Stimulated activated memory B cell treated with anti-CD40 and anti-IgM and Interleukin-4, amounts not matched to agents 10 μg/mL and 1 μg/mL and 100 μg/mL, for 72 hours (primary cell): ENCODE measurements at regions not wholly inside any gene's neighbourhood (a gene's known extent, or its start where the extent isn't known, plus 50 kb on each side); places are given as distances from the start of the nearest gene placed in this dataset.
"Not testable (repeated sequence)": the region's sequence is repeated elsewhere in the genome, so short reads cannot be mapped to it uniquely, and the experiment has no call there.

Experiments used
- ATAC-seq: fragments of 150-1000 bp; cut with Tn5 transposase; 2 replicates; pipeline ENCODE4 v1.10.0; 2021
- H3K27ac Mint-ChIP-seq: one replicate; pipeline ENCODE4 v1.8.0; 2022; ENCODE audit warnings: mild to moderate bottlenecking, mixed read lengths
- H3K27me3 Mint-ChIP-seq: one replicate; pipeline ENCODE4 v1.8.0; 2022; ENCODE audit warnings: mixed read lengths
- H3K36me3 Mint-ChIP-seq: one replicate; pipeline ENCODE4 v1.8.0; 2022; ENCODE audit warnings: mixed read lengths
- H3K4me1 Mint-ChIP-seq: one replicate; pipeline ENCODE4 v1.8.0; 2022; ENCODE audit warnings: mixed read lengths
- H3K4me3 Mint-ChIP-seq: one replicate; pipeline ENCODE4 v1.8.0; 2022; ENCODE audit warnings: mild to moderate bottlenecking, moderate library complexity, mixed read lengths
- H3K9me3 Mint-ChIP-seq: one replicate; pipeline ENCODE4 v1.8.0; 2022; ENCODE audit warnings: mixed read lengths

- not testable (repeated sequence) for H3K36me3 Mint-ChIP-seq, H3K4me1 Mint-ChIP-seq, H3K27ac Mint-ChIP-seq, H3K4me3 Mint-ChIP-seq, ATAC-seq, H3K27me3 Mint-ChIP-seq, H3K9me3 Mint-ChIP-seq
These were observed 52.0 kb upstream of the KCNK2 start for GRCh38 chr1:215030581-215030980.

DNA sequence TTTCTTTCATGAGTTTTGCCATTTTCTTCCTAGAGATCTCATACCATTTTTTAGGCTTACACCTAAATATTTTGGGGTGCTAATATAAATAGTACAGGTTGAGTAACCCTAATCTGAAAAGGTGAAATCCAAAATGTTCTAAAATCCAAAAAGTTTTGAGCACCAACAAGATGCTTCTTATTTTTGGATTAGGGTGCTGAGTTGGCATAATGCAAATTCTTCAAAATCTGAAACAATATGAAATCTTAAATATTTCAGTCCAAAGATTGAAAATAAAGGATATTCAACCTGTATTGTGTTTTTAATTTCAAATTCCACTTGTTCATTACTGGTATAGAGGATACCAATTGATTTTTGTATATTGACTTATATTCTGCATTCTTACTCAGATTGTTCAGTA, 51.1 kb upstream of the KCNK2 start:
- no peaks in the 10 kb centered on the region for H3K4me1 Mint-ChIP-seq
- no peak overlapping the region for H3K4me3 Mint-ChIP-seq
- no peaks in the 10 kb centered on the region for H3K36me3 Mint-ChIP-seq
- H3K27me3 Mint-ChIP-seq: no peaks in the 10 kb centered on the region
- H3K9me3 Mint-ChIP-seq: peaks cover 2% of the 10 kb centered on the region
- no peak overlapping the region for H3K27ac Mint-ChIP-seq
- ATAC-seq: no peak
